WTC11 (cell line): ENCODE measurements at regions not wholly inside any gene's neighbourhood (a gene's known extent, or its start where the extent isn't known, plus 50 kb on each side); places are given as distances from the start of the nearest gene placed in this dataset.

Experiments used
- JUN ChIP-seq: sonication (generic); formaldehyde crosslinking; IDR thresholded peaks from 2 replicates; pipeline ENCODE4 v1.8.0; 2023; ENCODE audit warnings: mild to moderate bottlenecking, missing genetic modification reagents
- SP1 ChIP-seq: sonication (generic); formaldehyde crosslinking; conservative IDR thresholded peaks from 2 replicates; pipeline ENCODE4 v1.8.1; 2022; ENCODE audit warnings: missing genetic modification reagents
- ZNF263 ChIP-seq: sonication (generic); formaldehyde crosslinking; IDR thresholded peaks from 2 replicates; pipeline ENCODE4 v1.8.1; 2022; ENCODE audit warnings: low read depth, mild to moderate bottlenecking, moderate library complexity, missing genetic modification reagents
- ZNF317 ChIP-seq: sonication (generic); formaldehyde crosslinking; IDR thresholded peaks from 2 replicates; pipeline ENCODE4 v1.8.1; 2023; ENCODE audit warnings: low read depth, mild to moderate bottlenecking, moderate library complexity, missing genetic modification reagents, borderline replicate concordance
- TF ChIP-seq, protein P1 (sequence below): sonication (generic); formaldehyde crosslinking; IDR thresholded peaks from 2 replicates; pipeline ENCODE4 v1.8.0; 2022; ENCODE audit warnings: mild to moderate bottlenecking, missing genetic modification reagents
- TF ChIP-seq, protein P2 (sequence below): fragments of 200-600 bp; IDR thresholded peaks from 2 replicates; pipeline ENCODE4 v1.8.0; 2022; ENCODE audit warnings: antibody characterized with exemption
- TF ChIP-seq, protein P3 (sequence below): sonication (generic); formaldehyde crosslinking; IDR thresholded peaks from 2 replicates; pipeline ENCODE4 v1.8.1; 2023; ENCODE audit warnings: mild to moderate bottlenecking, missing genetic modification reagents
- TF ChIP-seq, protein P4 (sequence below): sonication (generic); formaldehyde crosslinking; IDR thresholded peaks from 2 replicates; pipeline ENCODE4 v1.8.1; 2022; ENCODE audit warnings: low read depth, missing genetic modification reagents, borderline replicate concordance
- TF ChIP-seq, protein P5 (sequence below): sonication (generic); formaldehyde crosslinking; IDR thresholded peaks from 2 replicates; pipeline ENCODE4 v1.8.0; 2022; ENCODE audit warnings: mild to moderate bottlenecking, missing genetic modification reagents

DNA sequence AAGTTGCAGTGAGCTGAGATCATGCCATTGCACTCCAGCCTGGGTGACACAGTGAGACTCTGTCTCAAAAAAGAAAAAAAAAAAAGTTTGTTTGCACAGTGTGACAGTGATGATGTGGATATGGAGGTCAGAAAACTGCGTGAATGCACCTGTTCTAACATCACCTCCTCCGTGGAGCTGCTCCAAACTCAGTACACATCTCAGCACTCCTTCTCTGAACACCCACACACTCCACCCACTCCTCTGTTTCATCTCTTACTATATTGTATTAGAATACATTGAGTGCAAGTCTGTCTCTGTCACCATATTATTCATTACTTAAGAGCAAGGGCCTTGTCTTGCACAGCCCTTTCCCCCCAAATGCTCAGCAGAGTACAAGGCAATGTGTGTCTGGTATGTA lies 51.5 kb upstream of the ENPP4 start:
- TF ChIP-seq, protein P1, sequence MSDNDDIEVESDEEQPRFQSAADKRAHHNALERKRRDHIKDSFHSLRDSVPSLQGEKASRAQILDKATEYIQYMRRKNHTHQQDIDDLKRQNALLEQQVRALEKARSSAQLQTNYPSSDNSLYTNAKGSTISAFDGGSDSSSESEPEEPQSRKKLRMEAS (CRISPR knock-in tag), result no peak
- TF ChIP-seq SP1, result no peak
- TF ChIP-seq, protein P2, sequence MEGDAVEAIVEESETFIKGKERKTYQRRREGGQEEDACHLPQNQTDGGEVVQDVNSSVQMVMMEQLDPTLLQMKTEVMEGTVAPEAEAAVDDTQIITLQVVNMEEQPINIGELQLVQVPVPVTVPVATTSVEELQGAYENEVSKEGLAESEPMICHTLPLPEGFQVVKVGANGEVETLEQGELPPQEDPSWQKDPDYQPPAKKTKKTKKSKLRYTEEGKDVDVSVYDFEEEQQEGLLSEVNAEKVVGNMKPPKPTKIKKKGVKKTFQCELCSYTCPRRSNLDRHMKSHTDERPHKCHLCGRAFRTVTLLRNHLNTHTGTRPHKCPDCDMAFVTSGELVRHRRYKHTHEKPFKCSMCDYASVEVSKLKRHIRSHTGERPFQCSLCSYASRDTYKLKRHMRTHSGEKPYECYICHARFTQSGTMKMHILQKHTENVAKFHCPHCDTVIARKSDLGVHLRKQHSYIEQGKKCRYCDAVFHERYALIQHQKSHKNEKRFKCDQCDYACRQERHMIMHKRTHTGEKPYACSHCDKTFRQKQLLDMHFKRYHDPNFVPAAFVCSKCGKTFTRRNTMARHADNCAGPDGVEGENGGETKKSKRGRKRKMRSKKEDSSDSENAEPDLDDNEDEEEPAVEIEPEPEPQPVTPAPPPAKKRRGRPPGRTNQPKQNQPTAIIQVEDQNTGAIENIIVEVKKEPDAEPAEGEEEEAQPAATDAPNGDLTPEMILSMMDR, result no peak
- TF ChIP-seq, protein P3, sequence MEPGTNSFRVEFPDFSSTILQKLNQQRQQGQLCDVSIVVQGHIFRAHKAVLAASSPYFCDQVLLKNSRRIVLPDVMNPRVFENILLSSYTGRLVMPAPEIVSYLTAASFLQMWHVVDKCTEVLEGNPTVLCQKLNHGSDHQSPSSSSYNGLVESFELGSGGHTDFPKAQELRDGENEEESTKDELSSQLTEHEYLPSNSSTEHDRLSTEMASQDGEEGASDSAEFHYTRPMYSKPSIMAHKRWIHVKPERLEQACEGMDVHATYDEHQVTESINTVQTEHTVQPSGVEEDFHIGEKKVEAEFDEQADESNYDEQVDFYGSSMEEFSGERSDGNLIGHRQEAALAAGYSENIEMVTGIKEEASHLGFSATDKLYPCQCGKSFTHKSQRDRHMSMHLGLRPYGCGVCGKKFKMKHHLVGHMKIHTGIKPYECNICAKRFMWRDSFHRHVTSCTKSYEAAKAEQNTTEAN, result no peak
- TF ChIP-seq, protein P4, sequence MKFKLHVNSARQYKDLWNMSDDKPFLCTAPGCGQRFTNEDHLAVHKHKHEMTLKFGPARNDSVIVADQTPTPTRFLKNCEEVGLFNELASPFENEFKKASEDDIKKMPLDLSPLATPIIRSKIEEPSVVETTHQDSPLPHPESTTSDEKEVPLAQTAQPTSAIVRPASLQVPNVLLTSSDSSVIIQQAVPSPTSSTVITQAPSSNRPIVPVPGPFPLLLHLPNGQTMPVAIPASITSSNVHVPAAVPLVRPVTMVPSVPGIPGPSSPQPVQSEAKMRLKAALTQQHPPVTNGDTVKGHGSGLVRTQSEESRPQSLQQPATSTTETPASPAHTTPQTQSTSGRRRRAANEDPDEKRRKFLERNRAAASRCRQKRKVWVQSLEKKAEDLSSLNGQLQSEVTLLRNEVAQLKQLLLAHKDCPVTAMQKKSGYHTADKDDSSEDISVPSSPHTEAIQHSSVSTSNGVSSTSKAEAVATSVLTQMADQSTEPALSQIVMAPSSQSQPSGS (CRISPR knock-in tag), result no peak
- TF ChIP-seq ZNF317 (CRISPR knock-in tag), result no peak
- no peak for TF ChIP-seq ZNF263 (CRISPR knock-in tag)
- TF ChIP-seq JUN (CRISPR knock-in tag), result no peak
- TF ChIP-seq, protein P5, sequence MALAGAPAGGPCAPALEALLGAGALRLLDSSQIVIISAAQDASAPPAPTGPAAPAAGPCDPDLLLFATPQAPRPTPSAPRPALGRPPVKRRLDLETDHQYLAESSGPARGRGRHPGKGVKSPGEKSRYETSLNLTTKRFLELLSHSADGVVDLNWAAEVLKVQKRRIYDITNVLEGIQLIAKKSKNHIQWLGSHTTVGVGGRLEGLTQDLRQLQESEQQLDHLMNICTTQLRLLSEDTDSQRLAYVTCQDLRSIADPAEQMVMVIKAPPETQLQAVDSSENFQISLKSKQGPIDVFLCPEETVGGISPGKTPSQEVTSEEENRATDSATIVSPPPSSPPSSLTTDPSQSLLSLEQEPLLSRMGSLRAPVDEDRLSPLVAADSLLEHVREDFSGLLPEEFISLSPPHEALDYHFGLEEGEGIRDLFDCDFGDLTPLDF (CRISPR knock-in tag), result no peak
